ENCODE measurements at regions not wholly inside any gene's neighbourhood (a gene's known extent, or its start where the extent isn't known, plus 50 kb on each side); places are given as distances from the start of the nearest gene placed in this dataset.

GRCh38 chr2:208586516-208586915, 179.9 kb downstream of the PTH2R start:
- TF ChIP-seq CTCF (IDR thresholded peaks at IDR 0.05; ENCODE audit: partially characterized antibody, unreplicated experiment), result no peak
- DNase-seq, result no peak
- Mint-ChIP-seq H3K4me3 (ENCODE audit: unreplicated experiment) (no peak overlapping the region), H3K4me1 (ENCODE audit: low read depth, unreplicated experiment) (no peaks in the 10 kb centered on the region), H3K36me3 (ENCODE audit: unreplicated experiment) (no peaks in the 10 kb centered on the region), H3K9me3 (ENCODE audit: unreplicated experiment) (peaks cover 1% of the 10 kb centered on the region), H3K27me3 (ENCODE audit: unreplicated experiment) (no peaks in the 10 kb centered on the region), H3K27ac (ENCODE audit: unreplicated experiment) (no peak overlapping the region)

- no peak for DNase-seq
- no peak for TF ChIP-seq CTCF (IDR thresholded peaks at IDR 0.05; ENCODE audit: partially characterized antibody, unreplicated experiment)
- no peaks in the 10 kb centered on the region for H3K36me3 Mint-ChIP-seq (ENCODE audit: unreplicated experiment)
- no peaks in the 10 kb centered on the region for H3K4me1 Mint-ChIP-seq (ENCODE audit: low read depth, unreplicated experiment)
- no peaks in the 10 kb centered on the region for H3K9me3 Mint-ChIP-seq (ENCODE audit: unreplicated experiment)
- H3K27me3 Mint-ChIP-seq (ENCODE audit: unreplicated experiment), result peaks cover 4% of the 10 kb centered on the region
- H3K27ac Mint-ChIP-seq (ENCODE audit: unreplicated experiment), result no peak overlapping the region
- no peak overlapping the region for H3K4me3 Mint-ChIP-seq (ENCODE audit: unreplicated experiment)
These were observed 188.2 kb downstream of the PTH2R start for GRCh38 chr2:208594642-208595385.

- Mint-ChIP-seq H3K4me1 (ENCODE audit: low read depth, unreplicated experiment) (no peaks in the 10 kb centered on the region), H3K4me3 (ENCODE audit: unreplicated experiment) (no peak overlapping the region), H3K27ac (ENCODE audit: unreplicated experiment) (no peak overlapping the region), H3K27me3 (ENCODE audit: unreplicated experiment) (peaks cover 4% of the 10 kb centered on the region), H3K9me3 (ENCODE audit: unreplicated experiment) (no peaks in the 10 kb centered on the region), H3K36me3 (ENCODE audit: unreplicated experiment) (no peaks in the 10 kb centered on the region)
- DNase-seq, result no peak
- no peak for TF ChIP-seq CTCF (IDR thresholded peaks at IDR 0.05; ENCODE audit: partially characterized antibody, unreplicated experiment)
These were observed 189.0 kb downstream of the PTH2R start for GRCh38 chr2:208595386-208596275.

- H3K4me3 Mint-ChIP-seq (ENCODE audit: unreplicated experiment), result peak overlapping the region; percentile 11
These were observed 201.1 kb downstream of the PTH2R start for GRCh38 chr2:208607694-208608093.

More at GRCh38 chr2:208607694-208608093, 201.1 kb downstream of the PTH2R start:
- no peak for TF ChIP-seq CTCF (IDR thresholded peaks at IDR 0.05; ENCODE audit: partially characterized antibody, unreplicated experiment)
- peaks cover 14% of the 10 kb centered on the region for H3K4me1 Mint-ChIP-seq (ENCODE audit: low read depth, unreplicated experiment)
- H3K27me3 Mint-ChIP-seq (ENCODE audit: unreplicated experiment), result no peaks in the 10 kb centered on the region
- peaks cover 7% of the 10 kb centered on the region for H3K9me3 Mint-ChIP-seq (ENCODE audit: unreplicated experiment)
- peak overlapping the region; percentile 80 for H3K27ac Mint-ChIP-seq (ENCODE audit: unreplicated experiment)
- H3K36me3 Mint-ChIP-seq (ENCODE audit: unreplicated experiment), result no peaks in the 10 kb centered on the region
- DNase-seq, result no peak
